CD4-positive, alpha-beta T cell treated with Interleukin-21 for 1 hour (primary cell): ENCODE measurements at regions not wholly inside any gene's neighbourhood (a gene's known extent, or its start where the extent isn't known, plus 50 kb on each side); places are given as distances from the start of the nearest gene placed in this dataset.
"Not testable (repeated sequence)": the region's sequence is repeated elsewhere in the genome, so short reads cannot be mapped to it uniquely, and the experiment has no call there.

ENCODE experiments used
- DNase-seq: peaks from one replicate; pipeline ENCODE4 v3.0.0-alpha.2; 2020

GRCh38 chr9:85792057-85792456 lies 50.3 kb upstream of the AGTPBP1 start:
- not testable (repeated sequence) for DNase-seq

GRCh38 chr9:85802978-85803695 lies 61.4 kb upstream of the AGTPBP1 start:
- DNase-seq = peak; percentile 77

GRCh38 chr9:85804847-85805133 lies 63.0 kb upstream of the AGTPBP1 start:
- DNase-seq = peak; percentile 2

GRCh38 chr9:85805134-85806005 lies 63.6 kb upstream of the AGTPBP1 start:
- DNase-seq = peak; percentile 89

- DNase-seq = not testable (repeated sequence)
Observed at GRCh38 chr9:85808329-85808728, 66.6 kb upstream of the AGTPBP1 start.

GRCh38 chr9:85813388-85813787 lies 71.6 kb upstream of the AGTPBP1 start:
- DNase-seq = not testable (repeated sequence)

- not testable (repeated sequence) for DNase-seq
Observed at GRCh38 chr9:85814800-85815199, 73.0 kb upstream of the AGTPBP1 start.

- DNase-seq = peak; percentile 65
Observed at GRCh38 chr9:85818971-85819370, 77.2 kb upstream of the AGTPBP1 start.

- not testable (repeated sequence) for DNase-seq
Observed at GRCh38 chr9:85820598-85820997, 78.8 kb upstream of the AGTPBP1 start.

GRCh38 chr9:85824949-85825348 lies 83.2 kb upstream of the AGTPBP1 start:
- DNase-seq = not testable (repeated sequence)

- not testable (repeated sequence) for DNase-seq
Observed at GRCh38 chr9:85834591-85834990, 92.8 kb upstream of the AGTPBP1 start.

- DNase-seq = not testable (repeated sequence)
Observed at GRCh38 chr9:85843949-85844348, 97.0 kb upstream of the NAA35 start.

GRCh38 chr9:85847782-85848181 lies 93.2 kb upstream of the NAA35 start:
- not testable (repeated sequence) for DNase-seq

GRCh38 chr9:85858056-85858750 lies 82.7 kb upstream of the NAA35 start:
- DNase-seq = no peak

- no peak for DNase-seq
Observed at GRCh38 chr9:85859765-85860164, 81.2 kb upstream of the NAA35 start.

GRCh38 chr9:85861882-85862281 lies 79.1 kb upstream of the NAA35 start:
- DNase-seq = not testable (repeated sequence)

GRCh38 chr9:85863875-85864274 lies 77.1 kb upstream of the NAA35 start:
- no peak for DNase-seq

- peak; percentile 27 for DNase-seq
Observed at GRCh38 chr9:85871008-85871407, 69.9 kb upstream of the NAA35 start.

GRCh38 chr9:85871683-85872082 lies 69.3 kb upstream of the NAA35 start:
- DNase-seq = not testable (repeated sequence)

- no peak for DNase-seq
Observed at GRCh38 chr9:85872463-85872862, 68.5 kb upstream of the NAA35 start.

GRCh38 chr9:85876628-85877027 lies 64.3 kb upstream of the NAA35 start:
- DNase-seq = no peak

- not testable (repeated sequence) for DNase-seq
Observed at GRCh38 chr9:85878872-85879597, 61.9 kb upstream of the NAA35 start.

GRCh38 chr9:85880507-85880906 lies 60.4 kb upstream of the NAA35 start:
- not testable (repeated sequence) for DNase-seq
